GM18520 (cell line): ENCODE measurements at regions not wholly inside any gene's neighbourhood (a gene's known extent, or its start where the extent isn't known, plus 50 kb on each side); places are given as distances from the start of the nearest gene placed in this dataset.

ENCODE experiments used
- ATAC-seq: cut with Tn5 transposase; IDR thresholded peaks from one replicate; pipeline ENCODE4 v1.9.1; 2021; ENCODE audit not compliant: unreplicated experiment

GRCh38 chr4:114349543-114350175 lies 248.9 kb upstream of the UGT8 start:
- no peak for ATAC-seq

DNA sequence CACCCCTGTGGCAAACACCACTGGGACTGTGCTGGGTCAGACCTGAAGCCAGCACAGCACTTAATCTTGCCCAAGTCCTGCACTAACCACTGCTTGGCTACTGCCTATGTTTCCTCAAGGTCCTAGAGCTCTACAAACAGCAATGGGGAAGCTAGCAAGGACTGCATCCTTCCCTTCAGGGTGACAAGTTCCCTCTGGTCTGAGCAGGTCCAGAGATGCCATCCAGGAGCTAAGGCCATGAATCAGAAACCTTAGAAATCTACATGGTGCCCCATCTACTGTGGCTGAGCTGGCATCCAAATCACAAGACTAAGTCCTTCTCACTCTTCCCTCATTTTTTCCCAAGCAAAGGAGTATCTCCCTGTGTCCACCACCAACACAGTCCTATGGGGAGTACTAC lies 239.7 kb upstream of the UGT8 start:
- ATAC-seq, result no peak

DNA sequence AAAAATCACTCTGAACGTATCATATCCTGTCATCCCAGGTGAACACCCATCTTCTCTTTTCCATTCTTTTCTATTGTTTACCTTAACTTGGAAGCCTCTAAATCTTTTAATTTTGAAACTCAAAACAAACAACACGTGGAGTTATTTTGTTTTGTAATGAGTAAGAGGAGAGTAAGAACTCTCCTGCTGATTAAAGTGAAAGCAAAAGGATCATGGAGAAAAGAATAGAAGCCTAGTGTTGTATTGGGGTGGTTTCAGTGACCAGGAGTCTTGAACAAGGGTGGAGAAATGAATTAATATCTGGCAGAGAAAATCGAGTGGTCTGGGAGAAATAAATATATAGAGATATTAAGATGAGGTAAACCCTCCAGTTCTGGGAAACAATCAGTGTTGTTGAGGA lies 237.4 kb upstream of the UGT8 start:
- ATAC-seq, result no peak

DNA sequence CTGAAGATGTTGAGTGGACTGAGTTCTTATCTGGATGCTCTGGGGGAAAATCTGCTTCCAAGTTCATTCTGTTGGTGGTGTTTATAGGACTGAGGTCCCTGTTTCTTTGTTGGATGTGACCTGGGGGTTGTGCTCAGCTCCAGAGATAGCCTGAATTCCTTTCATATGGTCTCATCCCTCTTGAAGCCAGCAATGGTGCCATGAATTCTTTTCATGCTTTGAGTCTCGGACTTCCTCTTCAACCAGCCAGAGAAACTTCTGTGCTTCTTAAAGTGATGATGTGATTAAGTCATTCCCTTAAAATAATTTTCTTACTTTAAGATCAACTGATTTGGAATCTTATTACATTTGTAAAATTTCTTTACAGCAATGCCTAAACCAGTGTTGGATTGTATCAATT lies 233.8 kb upstream of the UGT8 start:
- ATAC-seq, result no peak

GRCh38 chr4:114365591-114365990 lies 233.0 kb upstream of the UGT8 start:
- ATAC-seq, result no peak

GRCh38 chr4:114366368-114366767 lies 232.2 kb upstream of the UGT8 start:
- ATAC-seq, result no peak

DNA sequence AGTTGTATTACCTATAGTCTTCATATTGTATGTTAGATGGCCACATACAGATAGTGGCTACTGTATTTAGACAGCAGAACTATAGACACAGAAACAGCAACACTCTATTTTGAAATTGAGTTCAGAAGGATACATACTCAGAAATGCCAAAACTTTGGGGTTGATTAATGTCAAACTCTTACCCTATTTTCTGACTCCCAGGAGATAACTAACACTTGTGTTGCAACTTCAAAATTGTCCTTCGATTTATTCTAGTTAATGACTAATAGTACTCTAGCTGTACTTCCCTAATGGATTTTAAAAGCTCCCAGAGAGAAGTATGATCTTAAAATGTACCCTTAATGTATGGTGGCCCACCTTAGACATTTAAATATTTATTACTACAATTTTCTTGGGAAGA lies 229.9 kb upstream of the UGT8 start:
- no peak for ATAC-seq

GRCh38 chr4:114373508-114373907 lies 225.1 kb upstream of the UGT8 start:
- no peak for ATAC-seq

- no peak for ATAC-seq
Measured at GRCh38 chr4:114378305-114378903, 220.2 kb upstream of the UGT8 start.

- no peak for ATAC-seq
Measured at GRCh38 chr4:114383067-114383466, 215.5 kb upstream of the UGT8 start.

GRCh38 chr4:114383721-114384120 lies 214.9 kb upstream of the UGT8 start:
- ATAC-seq, result no peak

DNA sequence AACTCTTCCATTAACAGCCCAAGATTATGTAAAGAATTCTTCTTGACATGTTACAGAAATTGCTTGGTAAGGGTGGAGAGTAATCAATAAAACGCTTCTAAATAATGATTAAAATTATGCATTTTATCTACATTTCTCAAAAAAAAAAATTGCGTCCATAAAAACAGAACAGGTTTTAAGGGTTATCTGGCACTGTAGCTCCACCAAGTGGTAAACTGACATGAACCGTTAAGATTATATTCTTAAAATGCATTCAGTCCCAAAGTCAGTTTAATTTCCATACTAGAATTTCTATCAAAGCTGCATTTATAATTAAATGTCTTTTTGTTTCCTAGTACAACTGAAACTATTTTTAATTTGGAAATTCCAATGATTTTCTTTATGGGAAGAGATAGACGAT lies 214.0 kb upstream of the UGT8 start:
- ATAC-seq, result no peak

GRCh38 chr4:114385195-114385985 lies 213.2 kb upstream of the UGT8 start:
- ATAC-seq, result peak; percentile 41

DNA sequence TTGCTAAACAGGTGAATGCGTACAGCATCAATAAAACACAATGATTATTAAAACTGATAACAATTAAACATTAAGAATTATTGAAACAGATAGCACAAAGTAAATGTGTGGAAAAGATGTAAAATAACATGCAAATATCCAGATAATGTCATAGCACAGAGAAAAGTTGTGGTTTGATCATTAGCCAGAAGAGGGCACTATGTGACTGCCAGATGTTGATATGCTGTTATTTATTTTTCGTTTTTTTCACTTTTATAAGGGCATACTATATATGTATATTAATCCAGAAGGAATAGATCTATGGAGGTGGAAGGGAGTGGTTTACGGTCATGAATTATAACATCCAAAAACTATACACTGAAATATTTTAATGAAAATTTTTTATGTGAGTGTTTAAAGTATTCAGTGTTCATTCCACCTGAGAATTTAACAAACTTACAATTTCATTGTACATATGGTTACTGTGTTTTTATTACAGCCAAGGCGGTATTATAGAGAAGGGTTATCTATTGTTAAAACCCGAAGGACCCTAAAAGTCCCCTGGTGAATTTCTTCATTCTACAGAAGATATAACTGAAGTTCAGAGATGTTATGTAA lies 211.9 kb upstream of the UGT8 start:
- no peak for ATAC-seq

DNA sequence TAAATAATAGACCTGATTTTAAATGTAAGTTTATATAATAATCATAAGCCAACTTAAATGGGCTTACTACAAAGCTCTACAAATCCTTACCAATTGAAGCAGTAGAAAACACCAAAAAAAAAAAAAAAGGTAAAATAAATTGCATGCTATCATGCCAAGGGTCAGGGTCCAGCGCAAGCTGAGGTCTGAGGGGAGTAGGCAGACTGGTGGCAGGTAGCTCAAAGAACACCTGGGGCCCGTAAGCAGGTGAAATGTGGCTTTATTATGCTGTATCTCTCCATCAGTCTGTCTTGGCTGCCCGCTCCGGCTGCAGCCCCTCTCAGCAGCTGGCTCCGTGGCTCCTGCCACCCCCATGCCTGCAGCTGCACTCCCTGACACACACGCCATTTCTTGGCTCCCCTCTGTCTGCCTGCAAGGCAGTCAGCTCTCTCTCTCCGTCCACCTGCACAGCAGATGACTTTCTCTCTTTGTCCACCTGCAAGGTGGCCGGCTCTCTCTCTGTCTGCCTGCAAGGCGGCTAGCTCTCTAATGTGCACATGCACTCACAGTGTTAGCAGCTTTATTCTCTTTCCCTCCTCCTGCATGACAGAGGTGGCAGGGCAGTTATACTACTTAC lies 209.4 kb upstream of the UGT8 start:
- ATAC-seq, result no peak

- ATAC-seq, result no peak
Measured at GRCh38 chr4:114393295-114394038, 205.1 kb upstream of the UGT8 start.

DNA sequence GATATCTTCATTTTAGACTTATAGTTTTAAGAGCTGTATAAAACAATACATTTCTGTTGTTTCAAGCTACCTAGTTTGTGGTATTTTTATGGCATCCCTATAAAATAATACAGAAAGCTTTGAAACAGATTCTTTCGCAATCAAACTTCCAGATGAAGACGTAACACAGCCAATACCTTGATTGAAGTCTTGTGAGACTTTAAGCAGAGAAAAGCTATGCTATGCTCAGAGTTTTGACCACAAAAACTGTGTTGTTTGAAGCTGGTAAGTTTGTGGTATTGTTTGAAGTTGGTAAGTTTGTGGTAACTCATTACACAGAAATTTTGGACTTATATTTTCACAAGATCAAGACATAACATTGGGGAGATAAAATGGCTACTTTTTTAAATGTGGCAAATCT lies 201.8 kb upstream of the UGT8 start:
- ATAC-seq, result no peak

- no peak for ATAC-seq
Measured at GRCh38 chr4:114398410-114398809, 200.2 kb upstream of the UGT8 start.

GRCh38 chr4:114399105-114399504 lies 199.5 kb upstream of the UGT8 start:
- no peak for ATAC-seq

GRCh38 chr4:114400531-114400930 lies 198.1 kb upstream of the UGT8 start:
- no peak for ATAC-seq

DNA sequence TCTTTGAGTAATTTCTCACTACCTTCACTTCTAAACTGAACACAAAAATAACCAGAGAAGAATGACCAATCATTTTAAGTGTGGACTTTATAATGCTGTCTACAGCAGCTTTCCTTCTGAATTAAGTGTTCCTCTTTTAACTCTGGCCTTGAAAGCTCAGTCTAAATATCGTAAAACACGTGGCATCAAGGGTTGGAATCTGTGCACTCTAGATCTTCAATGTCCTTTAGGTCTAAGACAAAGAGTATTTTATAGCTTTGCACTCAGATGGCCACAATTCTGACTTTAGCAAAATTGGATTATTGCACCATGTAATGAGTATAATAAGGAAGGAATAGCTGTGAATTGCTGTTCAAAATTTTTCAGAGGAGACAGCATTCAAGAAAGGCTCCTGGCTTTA lies 197.1 kb upstream of the UGT8 start:
- no peak for ATAC-seq
